Muscle layer of duodenum (tissue), 2 donors: ENCODE measurements at regions not wholly inside any gene's neighbourhood (a gene's known extent, or its start where the extent isn't known, plus 50 kb on each side); places are given as distances from the start of the nearest gene placed in this dataset.

Experiments
- H3K27ac ChIP-seq: one replicate; pipeline ENCODE4 v1.7.0; 2013; ENCODE audit warnings: mild to moderate bottlenecking, low read length
- H3K27me3 ChIP-seq: one replicate; pipeline ENCODE4 v1.7.0; 2013; ENCODE audit warnings: low read depth, mild to moderate bottlenecking, control low read depth, low read length
- H3K36me3 ChIP-seq, 2 donors: one replicate each; pipeline ENCODE4 v1.7.0; 2013; ENCODE audit warnings: low read length in 2 of 2, control low read depth in 1 of 2, mild to moderate bottlenecking in 1 of 2; ENCODE audit not compliant: insufficient read depth in 2 of 2, control insufficient read depth in 1 of 2
- H3K4me1 ChIP-seq, 2 donors: one replicate each; pipeline ENCODE4 v1.7.0; 2013; ENCODE audit warnings: low read length in 2 of 2, mild to moderate bottlenecking in 2 of 2, control low read depth in 1 of 2, moderate library complexity in 1 of 2; ENCODE audit not compliant: insufficient read depth in 2 of 2, control insufficient read depth in 1 of 2
- H3K4me3 ChIP-seq, 2 donors: one replicate each; pipeline ENCODE4 v1.7.0; 2013; ENCODE audit warnings: low read length in 2 of 2, low read depth in 1 of 2, mild to moderate bottlenecking in 1 of 2
- H3K9me3 ChIP-seq, 2 donors: one replicate each; pipeline ENCODE4 v1.7.0; 2013; ENCODE audit warnings: low read length in 2 of 2, control low read depth in 1 of 2, mild to moderate bottlenecking in 1 of 2; ENCODE audit not compliant: control insufficient read depth in 1 of 2
- donor health status: healthy.

DNA sequence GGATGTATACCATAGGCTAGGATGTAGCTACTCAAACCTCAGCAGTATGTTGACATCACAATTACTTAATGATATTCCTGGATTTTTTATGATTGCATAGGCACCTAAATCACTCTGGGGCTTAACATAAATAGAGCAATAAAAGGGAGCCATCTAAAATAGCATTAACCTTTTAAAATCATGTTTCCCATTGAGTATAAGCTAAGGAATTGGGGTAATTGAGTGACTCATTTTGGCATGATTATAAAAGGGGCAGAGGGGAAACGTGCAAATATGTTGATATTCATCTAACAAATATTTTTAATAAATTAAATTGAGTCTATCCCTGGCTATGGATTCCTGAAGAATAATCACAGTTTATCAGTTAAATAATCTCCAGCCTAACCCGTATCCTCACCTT is 74.0 kb upstream of the ADGRF1 start:
- Histone ChIP-seq H3K27me3 (no peaks in the 10 kb centered on the region), H3K27ac (no peak overlapping the region), H3K9me3 (no peaks in the 10 kb centered on the region), H3K36me3 (no peaks in the 10 kb centered on the region), H3K4me3 (no peak overlapping the region), H3K4me1 (no peaks in the 10 kb centered on the region)

DNA sequence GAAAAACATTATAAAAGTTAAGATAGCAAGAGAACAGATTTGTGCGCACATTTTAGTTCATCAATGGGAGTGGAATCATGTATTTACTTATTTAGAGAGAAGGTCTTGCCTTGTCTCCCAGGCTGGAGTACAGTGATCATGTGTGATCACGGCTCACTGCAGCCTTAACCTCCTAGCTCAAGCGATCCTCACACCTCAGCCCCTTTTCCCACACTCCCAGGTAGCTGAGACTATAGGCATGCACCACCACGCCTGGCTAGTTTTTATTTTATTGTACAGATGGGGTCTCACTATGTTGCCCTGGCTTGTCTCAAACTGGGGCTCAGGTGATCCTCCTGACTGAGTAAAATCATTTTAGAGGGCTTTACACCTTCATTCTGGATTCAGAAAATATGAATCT is 72.3 kb upstream of the ADGRF1 start:
- no peak overlapping the region for H3K4me3 ChIP-seq

DNA sequence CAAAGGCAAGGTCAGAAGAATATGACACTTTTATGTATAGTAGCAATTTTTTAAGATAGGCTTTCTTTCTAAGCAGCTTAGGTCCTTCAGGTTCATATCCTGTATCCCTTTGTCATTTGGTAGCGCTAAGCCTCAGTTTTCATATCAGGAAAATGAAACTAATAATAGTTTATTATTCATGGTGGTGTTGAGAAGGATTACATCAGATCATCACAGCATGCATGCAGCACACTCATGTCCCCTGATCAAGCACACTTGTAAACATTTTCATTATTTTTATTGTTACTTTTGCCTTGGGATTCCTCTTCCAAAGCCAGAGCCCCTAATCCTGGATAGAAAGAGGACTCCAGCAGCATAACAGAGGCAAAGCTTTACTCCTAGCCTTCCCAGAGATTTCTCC is 70.2 kb upstream of the ADGRF1 start:
- no peaks in the 10 kb centered on the region for H3K9me3 ChIP-seq
- no peaks in the 10 kb centered on the region for H3K27me3 ChIP-seq
- H3K36me3 ChIP-seq, result no peaks in the 10 kb centered on the region
- H3K4me3 ChIP-seq, result no peak overlapping the region
- no peaks in the 10 kb centered on the region for H3K4me1 ChIP-seq
- no peak overlapping the region for H3K27ac ChIP-seq

More for the DNA sequence above, 72.3 kb upstream of the ADGRF1 start:
- Histone ChIP-seq H3K27ac (no peak overlapping the region), H3K27me3 (no peaks in the 10 kb centered on the region), H3K9me3 (no peaks in the 10 kb centered on the region), H3K4me1 (no peaks in the 10 kb centered on the region), H3K36me3 (no peaks in the 10 kb centered on the region)

DNA sequence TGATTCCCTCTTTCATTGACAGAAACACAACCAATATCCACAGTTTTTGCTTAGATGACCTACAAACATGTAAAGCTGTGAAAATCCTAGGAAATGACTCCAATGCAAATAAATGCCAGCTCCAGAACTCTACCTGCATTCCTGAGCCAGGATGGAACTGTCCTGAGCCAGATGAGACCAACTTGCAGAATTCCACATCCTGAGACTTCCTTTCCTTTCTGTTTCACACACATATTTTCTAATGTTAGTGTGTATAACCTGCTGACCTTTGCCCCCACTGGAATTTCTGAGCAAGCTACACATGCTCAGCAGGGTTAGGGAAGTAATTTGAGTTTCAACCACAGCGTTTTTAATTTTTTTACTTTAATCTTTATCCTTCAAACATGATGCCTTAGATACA is 69.6 kb upstream of the ADGRF1 start:
- Histone ChIP-seq H3K4me3 (no peak overlapping the region), H3K27me3 (no peaks in the 10 kb centered on the region), H3K27ac (no peak overlapping the region), H3K4me1 (peaks cover 0 to 3% of the 10 kb centered on the region in 2 donors), H3K36me3 (no peaks in the 10 kb centered on the region), H3K9me3 (no peaks in the 10 kb centered on the region)

DNA sequence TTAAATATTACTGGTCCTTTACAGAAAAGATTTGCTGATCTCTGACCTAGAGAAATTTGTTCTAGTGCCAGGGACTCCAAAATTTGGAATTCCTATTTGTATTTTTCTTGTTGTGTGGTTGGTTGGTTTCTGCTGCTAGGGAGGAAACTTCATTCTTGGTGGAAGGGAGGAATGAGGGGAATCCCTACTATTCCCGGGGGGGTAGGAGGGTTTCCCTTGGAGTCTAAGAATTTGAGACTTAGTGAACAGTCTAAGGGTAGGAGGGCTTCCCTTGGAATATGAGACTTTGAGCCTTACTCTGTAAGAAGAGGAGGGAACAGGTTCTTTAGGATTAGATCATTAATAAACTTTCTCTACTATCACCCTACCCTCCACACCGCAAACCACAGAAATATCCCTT is 67.1 kb upstream of the ADGRF1 start:
- Histone ChIP-seq H3K27me3 (no peaks in the 10 kb centered on the region), H3K4me3 (no peak overlapping the region), H3K27ac (no peak overlapping the region), H3K9me3 (no peaks in the 10 kb centered on the region), H3K4me1 (peaks cover 2 to 3% of the 10 kb centered on the region in 2 donors), H3K36me3 (no peaks in the 10 kb centered on the region)

DNA sequence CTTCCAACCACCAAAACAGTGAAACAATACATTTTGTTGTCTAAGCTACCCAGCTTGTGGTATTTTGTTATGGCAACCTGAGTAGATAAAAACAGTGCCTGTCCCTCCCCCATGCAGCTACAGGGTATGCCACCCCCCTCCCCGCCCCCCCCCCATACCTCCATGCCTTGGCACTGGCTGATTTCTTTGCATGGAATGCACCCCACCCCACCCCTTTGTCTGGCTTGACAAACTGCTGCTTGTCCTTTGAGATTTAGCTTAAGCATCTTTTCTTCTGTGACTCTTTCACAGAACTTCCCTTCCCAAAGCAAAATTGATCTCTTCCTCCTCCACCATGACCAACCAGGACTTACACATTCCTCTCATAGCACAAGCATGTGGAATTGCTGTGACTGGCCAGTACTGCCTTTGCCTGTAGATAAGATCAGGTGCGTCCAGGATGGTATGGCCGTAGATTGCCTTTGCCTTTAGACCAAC is 64.6 kb upstream of the ADGRF1 start:
- no peaks in the 10 kb centered on the region for H3K27me3 ChIP-seq
- H3K4me1 ChIP-seq, result peaks cover 3 to 4% of the 10 kb centered on the region in 2 donors
- no peak overlapping the region for H3K27ac ChIP-seq
- H3K9me3 ChIP-seq, result no peaks in the 10 kb centered on the region
- H3K4me3 ChIP-seq, result no peak overlapping the region
- no peaks in the 10 kb centered on the region for H3K36me3 ChIP-seq

DNA sequence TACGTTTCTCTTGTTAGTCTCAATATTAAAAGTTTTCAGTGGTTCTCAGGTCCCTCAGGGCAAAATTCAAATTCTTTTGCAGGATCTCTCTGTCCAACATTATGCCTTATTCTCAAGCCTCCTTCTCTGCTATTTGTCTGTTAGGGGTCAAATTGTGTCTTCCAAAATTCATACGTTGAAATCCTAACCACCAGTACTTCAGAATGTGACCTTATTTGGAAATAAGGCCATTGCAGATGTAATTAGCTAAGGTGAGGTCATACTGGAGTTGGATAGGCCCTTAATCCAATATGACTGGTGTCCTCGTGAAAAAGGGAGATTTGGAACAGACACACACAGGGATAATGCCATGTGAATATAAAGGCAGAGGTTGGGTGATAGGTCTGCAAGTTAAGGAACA is 64.1 kb upstream of the ADGRF1 start:
- Histone ChIP-seq H3K27me3 (no peaks in the 10 kb centered on the region), H3K4me1 (peaks cover 3 to 4% of the 10 kb centered on the region in 2 donors), H3K4me3 (no peak overlapping the region), H3K9me3 (no peaks in the 10 kb centered on the region), H3K36me3 (no peaks in the 10 kb centered on the region), H3K27ac (no peak overlapping the region)

DNA sequence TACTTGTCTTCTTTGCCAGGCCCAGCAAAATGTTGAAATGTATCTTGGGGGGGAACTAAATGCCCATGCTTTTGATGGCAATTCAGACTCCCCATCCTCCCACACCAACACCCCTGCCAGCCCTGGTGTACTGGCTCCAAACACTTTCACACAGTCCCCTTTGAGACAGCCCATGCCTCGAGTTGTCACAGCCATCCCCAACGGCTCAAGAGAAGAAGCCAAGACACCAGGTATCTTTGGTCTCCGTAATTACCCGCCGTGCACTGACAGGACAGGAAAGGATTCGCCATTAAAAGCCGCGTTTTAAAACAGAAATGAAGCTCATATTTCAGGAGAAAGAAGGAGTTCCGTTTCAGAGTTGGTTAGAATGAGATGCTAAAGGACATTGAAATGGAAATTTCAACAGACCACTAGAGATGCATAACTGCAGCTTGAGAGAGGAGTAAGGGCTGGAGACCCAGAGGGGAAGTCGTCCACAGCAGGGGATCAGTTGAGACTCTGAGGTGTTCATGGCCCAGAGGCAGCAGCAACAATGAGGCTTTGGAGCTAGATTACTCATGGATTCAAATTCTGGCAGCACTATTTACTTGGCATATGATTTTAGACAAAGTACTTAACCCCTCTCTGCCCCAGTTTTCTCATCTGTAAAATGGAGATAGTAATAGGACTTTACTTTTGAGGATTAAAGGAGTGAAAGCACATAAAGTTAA is 63.5 kb upstream of the ADGRF1 start:
- Histone ChIP-seq H3K4me1 (peaks cover 3 to 4% of the 10 kb centered on the region in 2 donors), H3K27me3 (no peaks in the 10 kb centered on the region), H3K9me3 (no peaks in the 10 kb centered on the region), H3K27ac (no peak overlapping the region), H3K4me3 (no peak overlapping the region), H3K36me3 (no peaks in the 10 kb centered on the region)

DNA sequence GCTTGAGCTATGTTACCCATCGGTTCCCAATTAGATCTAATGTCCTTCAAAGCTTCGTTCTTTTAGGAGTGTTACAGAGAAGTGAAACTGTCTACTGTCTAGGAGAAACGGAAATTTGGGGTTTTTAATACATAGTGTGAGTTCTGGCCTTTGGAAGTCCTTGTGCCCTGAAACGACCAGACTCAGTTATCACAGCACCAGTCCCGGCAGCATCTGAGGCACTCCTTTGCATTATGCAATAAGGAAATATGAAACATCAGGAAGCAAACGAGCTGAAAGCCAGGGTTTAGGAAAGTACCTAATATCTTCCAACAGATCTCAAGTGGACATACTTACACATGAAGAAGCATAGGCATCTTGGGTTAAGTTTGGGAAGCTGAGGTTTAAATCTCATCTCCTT is 61.8 kb upstream of the ADGRF1 start:
- Histone ChIP-seq H3K9me3 (no peaks in the 10 kb centered on the region), H3K4me1 (peaks cover 3 to 4% of the 10 kb centered on the region in 2 donors), H3K4me3 (no peak overlapping the region), H3K27me3 (no peaks in the 10 kb centered on the region), H3K36me3 (no peaks in the 10 kb centered on the region), H3K27ac (no peak overlapping the region)

DNA sequence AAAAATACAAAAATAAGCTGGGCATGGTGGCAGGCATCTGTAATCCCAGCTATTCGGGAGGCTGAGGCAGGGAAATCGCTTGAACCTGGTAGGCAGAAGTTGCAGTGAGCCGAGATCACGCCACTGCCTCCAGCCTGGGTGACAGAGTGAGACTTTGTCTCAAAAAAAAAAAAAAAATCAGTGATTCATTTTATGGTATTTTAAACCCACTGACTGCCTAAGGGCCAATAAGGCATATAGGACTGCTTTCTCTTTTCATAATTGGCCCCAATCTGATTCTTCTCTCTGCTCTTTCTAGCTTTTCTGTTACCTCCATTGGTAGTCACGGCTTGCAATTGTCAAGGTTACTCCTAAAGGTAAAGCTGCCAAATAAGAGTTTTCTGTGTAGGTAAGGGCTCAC is 60.2 kb upstream of the ADGRF1 start:
- H3K27me3 ChIP-seq, result no peaks in the 10 kb centered on the region
- H3K4me3 ChIP-seq, result no peak overlapping the region
- H3K4me1 ChIP-seq, result peaks cover 4 to 6% of the 10 kb centered on the region in 2 donors
- H3K9me3 ChIP-seq, result no peaks in the 10 kb centered on the region
- H3K36me3 ChIP-seq, result no peaks in the 10 kb centered on the region
- H3K27ac ChIP-seq, result no peak overlapping the region

DNA sequence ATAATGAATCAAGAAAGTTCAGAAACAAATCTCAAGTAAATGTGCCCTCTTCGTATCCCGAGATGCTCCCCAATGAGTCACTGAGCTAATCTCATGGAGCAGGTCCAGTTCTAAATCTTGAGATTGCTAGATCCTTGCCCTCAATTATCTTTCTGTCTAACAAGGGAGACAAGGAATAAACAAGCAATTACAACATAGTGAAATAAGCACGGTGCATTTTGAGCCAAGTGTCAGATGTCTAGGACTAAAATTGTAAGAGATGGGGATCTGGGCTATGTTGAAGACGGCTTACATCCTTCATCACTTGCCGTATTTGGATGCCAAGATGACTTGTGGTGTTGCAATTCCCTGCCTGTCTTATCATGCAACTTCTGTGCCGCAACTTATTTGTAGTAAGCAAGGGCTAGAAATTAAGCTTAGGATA is 56.5 kb upstream of the ADGRF1 start:
- Histone ChIP-seq H3K4me3 (no peak overlapping the region), H3K9me3 (no peaks in the 10 kb centered on the region), H3K4me1 (peaks cover 6 to 17% of the 10 kb centered on the region in 2 donors), H3K27ac (no peak overlapping the region), H3K27me3 (no peaks in the 10 kb centered on the region), H3K36me3 (no peaks in the 10 kb centered on the region)
